GM21717 (cell line): ENCODE measurements at regions not wholly inside any gene's neighbourhood (a gene's known extent, or its start where the extent isn't known, plus 50 kb on each side); places are given as distances from the start of the nearest gene placed in this dataset.
"Not testable (repeated sequence)": the region's sequence is repeated elsewhere in the genome, so short reads cannot be mapped to it uniquely, and the experiment has no call there.

Experiments
- ATAC-seq: cut with Tn5 transposase; IDR thresholded peaks from one replicate; pipeline ENCODE4 v1.9.1; 2021; ENCODE audit warnings: mild to moderate bottlenecking, moderate library complexity; ENCODE audit not compliant: unreplicated experiment

DNA sequence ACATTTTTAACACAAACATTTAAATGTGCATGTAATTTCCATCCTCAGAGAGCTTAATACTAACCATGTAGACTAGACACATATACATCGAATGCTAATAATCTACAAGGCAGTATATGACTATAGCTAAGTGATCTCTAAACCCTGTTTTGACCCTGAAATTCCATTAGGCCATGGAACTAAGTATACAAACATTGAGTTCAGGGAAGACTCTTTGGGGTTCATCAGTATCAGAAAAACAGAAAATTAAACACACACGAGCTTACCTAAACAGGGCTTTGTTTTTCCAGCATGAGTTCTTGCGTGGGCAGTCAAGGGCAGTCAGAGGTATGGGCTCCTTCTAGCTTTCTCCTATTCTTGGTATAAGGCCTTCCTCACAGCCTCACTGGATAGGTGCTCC is 106.0 kb upstream of the COPS8 start:
- no peak for ATAC-seq

DNA sequence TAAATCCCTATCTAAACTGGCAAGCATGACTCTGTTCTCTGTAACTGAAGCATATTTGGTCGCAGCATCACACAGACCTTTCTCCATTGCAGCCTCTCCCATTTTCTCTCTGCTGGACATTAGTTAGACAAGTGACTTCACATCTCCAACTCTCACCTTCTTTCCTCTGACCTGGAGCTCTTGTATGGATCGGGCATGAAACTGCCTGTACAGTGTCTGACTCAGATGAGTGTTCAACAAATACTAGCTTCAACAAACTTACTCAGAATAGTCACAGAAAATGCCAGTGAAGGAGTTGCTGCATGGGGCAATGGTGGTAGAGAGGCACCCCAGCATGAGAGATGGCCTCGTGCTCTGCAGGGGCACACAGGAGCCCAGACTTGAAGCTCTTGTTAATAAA is 104.7 kb upstream of the COPS8 start:
- ATAC-seq = no peak

DNA sequence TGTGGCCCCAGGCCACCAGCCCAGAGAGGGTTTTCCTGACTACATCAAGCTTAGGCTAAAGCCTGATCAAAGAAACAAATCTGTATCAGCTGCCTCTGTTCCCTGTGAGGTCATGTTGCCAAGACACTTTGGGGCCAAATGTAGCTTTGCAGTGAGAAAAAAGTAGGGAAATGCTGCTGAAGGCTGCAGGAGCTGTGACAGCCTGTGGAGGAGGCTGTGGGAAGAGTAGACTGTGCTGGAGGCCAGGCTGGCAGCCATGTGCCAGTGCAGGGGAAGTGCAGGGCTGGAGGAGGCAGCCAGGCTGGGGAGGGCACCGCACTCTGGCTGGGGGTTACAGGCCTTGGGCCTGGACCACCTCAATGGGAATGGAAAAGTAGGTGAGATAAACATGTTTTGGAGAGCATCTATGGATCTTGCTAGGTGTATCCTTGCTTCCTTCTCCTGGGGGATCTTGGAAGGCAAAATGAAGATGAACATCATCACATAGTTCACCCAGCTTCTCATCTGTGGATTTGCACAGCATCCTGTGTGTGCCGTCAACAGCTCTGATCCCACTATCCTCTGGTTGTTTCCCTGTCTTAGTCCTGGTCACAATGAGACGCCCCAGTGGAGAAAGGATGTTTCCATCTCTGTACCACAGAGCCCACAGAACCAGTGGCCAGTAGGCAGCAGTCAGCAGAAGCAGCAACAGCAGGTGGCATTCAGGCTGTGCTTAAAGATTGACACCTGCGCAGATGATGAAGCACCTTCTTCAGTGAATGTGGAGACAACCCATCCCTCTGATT is 103.8 kb upstream of the COPS8 start:
- ATAC-seq = no peak

DNA sequence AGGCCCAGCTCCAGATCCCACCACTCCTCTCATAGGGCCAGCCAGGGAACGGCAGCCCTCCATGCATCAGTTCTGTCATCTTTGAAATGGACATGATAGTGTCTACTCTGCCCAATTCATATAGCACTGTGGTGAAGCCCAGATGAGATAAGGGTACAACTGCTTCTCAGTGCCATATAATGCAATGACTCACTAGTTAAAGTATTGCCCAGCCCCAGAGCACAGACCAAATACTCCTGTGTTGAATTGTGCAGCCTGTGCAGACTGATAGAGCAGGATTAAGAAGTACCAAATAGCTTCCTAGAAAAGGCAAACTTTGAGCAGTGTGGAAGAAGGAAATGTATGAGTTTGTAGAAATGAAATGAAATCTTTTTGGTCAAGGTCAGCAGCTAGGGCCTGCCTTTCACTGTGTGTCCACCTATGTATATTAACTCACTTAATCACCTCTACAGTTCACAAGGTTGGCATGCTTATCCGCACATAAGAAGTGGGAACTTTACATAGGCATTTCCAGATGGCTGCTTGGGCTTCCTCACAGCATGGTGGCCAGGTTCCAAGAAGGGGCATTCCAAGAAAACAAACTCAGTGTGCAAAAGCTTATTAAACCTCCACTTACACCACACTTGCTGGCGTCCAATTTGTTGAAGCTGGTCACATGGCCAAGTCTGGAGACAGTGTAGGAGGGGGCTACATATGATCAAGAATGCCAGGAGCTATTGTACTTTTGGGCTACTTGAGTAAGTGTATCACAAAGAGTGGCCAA is 102.8 kb upstream of the COPS8 start:
- ATAC-seq = no peak

DNA sequence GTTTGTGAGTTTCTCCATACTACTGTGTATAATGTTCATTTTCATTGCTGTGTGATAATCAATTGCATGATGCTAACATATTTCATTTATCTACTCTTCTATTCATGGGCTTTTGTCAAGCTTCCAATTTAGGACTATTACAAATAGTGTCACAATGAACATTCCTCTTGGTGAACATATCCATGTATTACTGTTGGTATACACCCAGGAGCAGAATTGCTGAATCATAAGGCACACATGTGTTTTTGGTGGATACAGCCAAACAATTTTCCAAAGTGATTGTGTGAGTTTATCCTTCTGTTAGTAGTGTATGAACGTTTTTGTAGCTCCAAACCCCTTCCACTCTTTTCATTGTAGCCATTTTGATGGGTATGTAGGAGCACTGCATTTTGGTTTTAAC is 101.6 kb upstream of the COPS8 start:
- no peak for ATAC-seq

DNA sequence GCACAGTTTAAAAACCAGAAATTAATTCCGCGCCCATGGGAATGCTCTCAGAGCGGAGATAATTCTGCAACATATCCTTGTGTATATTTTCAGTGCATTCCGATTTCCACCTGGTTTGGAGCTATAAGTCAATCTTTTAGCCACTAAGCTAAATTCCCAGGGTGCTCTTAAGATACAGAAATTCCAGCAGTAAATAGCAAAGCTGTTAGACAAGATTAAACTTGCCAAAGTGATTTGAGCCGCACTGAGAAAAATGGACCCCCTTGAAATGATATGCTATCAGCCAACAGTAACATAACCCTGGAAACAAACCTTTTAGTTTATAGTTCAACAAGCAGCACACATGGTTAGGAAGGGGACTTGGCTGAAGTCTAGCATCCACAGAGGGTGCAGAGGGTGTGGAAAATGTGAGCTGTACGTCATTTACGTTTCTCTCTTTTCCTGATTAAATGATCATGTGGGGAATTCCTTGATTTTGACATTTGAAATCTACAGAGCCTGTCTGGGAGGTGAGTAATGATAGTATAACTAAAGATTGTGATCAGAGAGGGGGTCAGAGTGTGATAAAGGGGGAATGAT is 99.8 kb upstream of the COPS8 start:
- no peak for ATAC-seq

DNA sequence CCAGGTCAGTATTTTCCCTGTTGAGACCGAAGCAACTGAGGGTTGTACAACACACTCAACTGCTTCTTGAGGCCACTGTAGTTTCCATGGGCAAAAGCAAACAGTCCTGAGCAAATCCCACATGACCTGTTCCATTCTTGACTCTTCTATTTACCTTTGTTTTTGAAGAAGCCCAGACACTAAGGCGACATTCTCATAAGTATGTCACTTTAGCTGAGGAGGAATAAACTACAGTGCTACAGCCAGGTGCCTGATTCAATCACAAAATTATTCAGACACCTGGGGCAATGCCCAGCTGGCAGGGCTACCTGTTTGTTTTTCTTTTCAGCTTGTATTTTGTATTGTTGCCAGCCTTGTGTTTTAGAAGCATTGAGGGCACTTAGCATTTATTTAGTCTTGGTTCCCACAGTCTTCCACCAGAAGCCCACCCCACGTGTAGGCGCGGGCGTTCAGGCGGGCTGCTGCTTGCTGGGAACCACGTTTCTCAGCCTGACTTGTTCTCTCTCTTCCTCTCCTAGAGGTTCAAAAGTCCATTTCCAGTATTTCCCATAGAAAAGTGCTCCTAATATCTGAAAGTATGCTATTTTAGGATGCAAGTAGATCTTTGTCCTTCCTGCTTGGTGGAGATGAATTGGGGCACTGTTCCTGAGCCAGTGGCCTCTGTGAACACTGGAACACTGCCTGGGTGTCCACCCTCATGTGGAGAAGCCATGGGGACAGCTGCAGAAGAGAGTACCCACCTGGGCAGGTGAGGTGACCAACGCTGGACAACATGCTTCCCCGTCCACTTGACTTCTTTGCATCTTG is 99.0 kb upstream of the COPS8 start:
- ATAC-seq = no peak

DNA sequence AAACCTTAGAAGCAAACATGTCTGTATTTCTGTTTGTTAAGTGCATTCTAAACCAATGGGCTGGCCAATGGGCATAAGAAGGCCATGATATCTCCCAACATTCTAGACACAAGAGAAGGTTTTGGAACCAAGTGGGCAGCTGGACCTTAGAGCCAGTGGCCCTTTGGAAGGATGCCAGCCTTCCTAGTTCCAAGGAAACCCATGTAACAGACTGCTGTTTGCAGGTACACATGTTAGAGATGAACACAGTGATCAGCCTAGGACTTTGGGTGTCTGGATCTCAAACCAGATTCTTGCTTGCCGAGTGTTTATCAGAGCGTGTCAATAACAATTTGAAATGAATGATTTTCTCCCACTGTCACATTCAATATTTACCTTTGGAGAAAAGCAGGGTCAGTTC is 97.5 kb upstream of the COPS8 start:
- ATAC-seq = no peak

DNA sequence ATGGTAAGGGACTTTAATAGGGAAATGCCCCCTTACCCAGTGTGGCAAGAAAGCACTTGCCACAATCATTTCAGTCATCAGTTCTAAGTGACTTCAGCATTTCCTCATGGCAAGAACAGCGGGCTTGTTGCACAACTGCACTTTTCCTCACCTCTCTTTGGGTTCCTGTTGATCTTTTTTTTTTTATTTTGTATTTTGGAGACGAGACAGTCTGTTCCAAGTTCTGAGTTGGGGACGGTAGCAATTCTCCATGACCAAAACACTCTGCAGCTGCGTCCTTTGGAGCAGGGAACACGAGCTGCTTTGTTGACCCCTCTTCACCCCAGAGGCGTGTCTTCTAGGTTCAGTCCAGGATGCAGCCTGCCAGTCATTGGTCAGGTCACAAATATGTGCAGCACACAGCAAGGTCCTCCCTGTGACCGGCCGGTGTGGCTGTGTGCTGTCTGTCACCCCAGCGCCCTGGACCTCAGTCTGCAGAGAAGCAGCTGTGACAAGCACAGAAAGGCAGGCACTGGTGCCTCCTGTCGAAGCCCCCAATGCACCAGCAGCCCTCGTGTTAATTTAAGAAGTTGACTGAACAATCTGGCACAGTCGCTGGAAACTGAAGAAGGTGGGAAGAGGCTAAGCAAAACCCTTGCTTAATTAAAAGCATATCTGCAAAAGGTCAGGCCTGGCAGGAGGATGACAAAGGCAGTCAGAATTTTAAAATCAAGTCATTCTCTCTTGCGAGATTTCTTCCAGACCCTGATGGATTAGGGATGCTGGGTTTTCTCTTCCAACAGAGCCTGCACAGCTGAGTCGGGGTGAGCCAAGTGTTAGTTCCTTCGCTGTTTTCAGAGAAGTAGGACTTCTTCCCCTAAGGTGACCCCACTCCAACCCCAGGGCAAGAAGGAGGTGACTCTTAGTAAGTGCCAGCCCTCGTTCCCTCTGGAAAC is 96.7 kb upstream of the COPS8 start:
- no peak for ATAC-seq

DNA sequence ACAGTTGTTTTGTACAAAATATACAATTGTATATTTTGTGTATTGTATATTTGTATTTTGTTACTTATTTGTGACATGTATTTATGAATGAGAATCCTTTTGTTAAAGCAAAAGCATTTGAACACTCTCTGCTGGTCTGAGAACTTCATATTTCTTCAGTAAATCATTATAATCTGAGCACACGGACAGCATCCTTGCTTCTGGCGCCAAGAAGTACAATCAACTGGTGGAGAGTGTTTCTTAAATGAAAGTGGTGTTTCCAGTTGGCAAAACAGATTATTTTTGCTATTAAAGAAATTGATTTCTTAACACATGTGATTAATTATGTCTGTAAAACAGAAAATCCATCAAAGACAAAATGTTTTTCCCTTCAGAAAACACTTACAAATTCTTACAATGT is 95.1 kb upstream of the COPS8 start:
- ATAC-seq = no peak

DNA sequence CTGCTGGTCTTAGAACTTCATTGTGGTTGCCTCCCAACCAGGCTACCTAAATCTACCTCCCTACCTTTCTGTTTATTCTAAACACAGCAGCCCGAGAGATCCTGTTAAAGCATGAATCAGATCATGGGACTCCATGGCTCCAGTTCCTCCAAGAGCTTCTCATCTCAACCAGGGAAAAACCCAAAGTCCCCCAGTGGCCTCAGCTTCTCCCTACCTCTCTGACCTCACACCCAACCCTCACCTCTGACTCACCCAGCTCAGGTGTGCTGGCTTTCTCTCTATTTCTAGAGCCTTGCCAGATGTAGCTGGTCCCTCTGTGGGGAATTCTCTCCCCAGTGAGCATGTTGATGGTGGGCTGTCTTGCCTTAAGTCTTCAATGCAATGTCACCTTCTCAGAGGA is 93.8 kb upstream of the COPS8 start:
- ATAC-seq = no peak

DNA sequence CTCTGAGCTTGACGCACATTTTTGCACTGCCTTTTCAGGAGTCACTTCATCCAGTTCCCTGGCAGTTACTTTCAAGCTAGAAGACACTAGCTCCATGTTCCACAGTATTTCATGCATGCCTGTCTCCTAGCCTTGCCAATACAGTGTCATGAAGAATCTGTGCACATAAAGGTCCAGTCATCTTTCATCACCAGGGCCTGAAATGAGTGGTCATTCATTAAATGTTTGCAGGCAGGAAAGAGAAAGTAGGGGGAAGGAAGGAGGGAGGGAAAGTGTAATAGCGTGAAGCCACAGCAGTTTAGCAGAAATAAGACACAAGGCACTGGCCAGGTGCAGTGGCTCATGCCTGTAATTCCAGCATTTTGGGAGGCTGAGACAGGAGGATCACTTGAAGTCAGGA is 92.4 kb upstream of the COPS8 start:
- ATAC-seq = no peak

DNA sequence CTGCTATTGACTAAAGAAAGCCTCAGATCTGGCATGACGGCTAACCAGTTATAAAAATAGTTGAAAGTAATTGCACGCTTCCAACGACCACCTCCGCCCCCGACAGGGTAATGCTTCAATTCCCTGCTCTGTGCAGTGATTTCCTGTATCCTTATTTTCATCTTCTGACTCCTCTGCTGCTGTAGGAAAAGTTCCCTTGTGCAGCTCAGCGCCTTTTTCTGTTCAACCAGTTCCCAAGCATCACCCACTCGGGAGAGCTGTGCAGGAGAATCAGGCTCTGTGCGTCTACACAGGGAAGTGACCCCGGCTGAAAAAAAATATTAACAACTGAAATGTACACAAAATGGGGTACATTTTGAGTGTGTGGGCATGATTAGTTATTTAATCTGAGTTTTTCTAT is 91.3 kb upstream of the COPS8 start:
- no peak for ATAC-seq

DNA sequence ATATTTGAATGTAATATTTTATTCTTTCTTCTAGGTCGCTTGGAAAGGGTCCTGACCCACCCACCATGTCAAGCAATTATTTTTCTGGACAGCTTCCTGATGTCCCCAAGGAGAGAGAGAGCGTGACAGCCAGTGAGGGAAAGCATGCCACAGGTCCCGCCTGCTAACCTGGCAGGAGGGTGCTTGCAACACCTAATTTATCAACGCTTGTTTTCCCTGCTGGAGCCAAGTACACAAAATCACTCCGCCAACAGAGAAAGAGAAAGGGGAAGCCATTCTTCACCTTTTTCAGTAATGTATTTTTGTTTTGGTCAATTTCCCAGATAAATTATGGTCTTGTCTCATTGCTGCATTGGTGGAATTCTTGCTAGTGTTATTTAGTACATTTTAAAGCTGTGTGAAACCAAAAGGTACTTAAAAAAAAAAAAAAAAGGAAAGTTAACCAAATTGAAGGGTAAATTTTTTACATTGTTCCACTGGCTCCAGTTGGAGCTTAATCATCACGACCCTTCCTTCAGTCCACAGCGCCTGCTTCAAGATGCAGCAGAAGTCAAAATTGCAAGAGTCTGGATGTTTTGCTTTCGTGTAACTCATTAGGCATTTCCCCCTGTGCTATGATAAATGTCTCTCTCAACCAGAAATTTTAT is 88.5 kb upstream of the COPS8 start:
- no peak for ATAC-seq

DNA sequence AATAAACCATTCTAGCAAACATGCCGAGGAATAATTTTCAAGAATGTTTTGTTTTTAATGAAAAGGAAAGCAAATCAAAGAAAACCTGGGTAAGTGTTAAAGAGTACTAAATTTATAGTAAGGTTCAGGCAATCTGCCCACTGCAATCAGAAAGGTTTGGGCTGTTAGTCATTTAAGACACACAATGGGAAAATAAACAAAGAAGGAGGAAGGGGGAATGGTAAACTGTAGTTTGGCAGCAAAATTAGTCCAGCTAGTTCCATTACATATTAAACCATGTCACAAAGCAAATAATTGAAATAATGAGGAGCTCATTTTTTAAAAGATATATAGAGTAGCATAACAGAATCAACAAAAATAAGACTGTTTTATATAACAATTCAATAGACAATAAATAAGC is 87.5 kb upstream of the COPS8 start:
- ATAC-seq = no peak

DNA sequence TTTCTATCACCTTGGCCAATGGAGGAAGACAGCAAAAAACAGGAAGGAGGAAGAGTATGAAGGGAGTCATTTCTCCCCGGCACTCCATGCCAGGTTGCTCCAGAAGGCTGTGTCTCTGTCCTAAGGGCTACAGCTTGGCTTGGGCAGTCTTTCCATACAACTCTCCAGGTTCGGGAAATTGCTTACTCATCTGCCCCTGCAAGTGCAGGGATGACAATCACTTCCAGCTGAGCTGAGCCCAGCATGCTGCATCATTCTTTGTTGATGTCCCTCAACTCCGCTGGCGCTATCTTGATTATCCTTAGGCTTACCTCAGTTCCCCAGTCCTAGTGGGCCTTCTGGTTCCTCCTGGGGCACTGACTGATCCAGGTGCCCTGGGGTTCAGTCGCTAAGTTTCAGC is 86.9 kb upstream of the COPS8 start:
- no peak for ATAC-seq

DNA sequence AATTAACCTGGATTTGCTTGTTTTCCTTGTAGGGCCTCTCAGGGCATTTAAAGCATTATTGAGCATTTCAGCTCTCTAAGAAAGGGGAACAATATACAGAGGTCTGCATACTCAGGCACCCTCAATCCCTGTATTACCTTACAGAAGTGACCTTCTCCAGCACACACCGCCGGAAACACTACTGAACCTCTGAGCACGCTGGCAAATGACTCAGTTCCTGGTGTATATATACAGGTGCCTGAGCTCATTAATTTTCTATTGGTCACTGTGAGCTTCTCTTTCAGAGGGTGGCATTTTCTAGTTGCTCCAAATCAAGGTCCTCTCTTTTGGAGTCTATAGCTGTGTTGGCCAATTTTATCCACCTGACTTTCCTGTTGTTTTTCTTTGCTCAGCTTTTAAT is 85.2 kb upstream of the COPS8 start:
- no peak for ATAC-seq

DNA sequence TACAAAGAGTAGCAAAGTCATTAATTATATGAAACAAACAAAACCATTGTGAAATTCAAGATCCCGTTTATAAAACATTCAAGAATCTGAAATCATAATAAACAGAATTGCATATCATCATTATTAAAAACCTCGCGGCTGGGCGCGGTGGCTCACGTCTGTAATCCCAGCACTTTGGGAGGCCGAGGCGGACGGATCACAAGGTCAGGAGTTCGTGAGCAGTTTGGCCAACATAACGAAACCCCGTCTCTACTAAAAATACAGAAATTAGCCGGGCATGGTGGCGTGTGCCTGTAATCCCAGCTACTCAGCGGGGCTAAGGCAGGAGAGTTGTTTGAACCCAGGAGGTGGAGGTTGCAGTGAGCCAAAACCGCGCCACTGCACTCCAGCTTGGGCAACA is 80.3 kb upstream of the COPS8 start:
- not testable (repeated sequence) for ATAC-seq

DNA sequence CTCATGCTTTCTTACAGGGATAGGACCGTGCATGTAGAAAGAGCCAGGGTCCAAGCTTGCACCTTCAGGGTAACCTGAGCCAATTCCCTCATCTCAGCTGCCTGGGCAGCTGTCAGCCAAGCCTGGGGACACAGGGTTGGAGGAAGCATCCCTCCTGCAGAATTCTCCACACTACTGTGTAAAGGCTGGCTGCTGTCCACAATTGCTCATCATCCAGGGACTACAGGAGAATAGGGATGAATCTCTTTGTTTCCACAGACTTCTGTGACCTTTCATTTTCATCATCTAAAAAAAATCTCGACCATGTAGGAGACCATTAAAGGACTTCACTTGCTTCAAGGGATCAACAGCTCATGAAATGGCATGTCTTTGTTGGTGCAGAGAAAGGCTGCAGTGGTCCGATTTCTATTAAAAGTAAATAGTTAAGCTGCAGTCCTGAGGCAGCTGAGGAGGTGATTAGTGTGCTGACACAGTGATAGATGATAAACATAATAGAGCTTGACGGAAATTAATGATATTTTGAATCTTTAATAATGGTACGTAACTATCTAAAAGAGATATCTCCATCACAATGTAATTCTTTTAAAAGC is 74.4 kb upstream of the COPS8 start:
- ATAC-seq = no peak
